Ovary (tissue), 7 donors: ENCODE measurements at regions not wholly inside any gene's neighbourhood (a gene's known extent, or its start where the extent isn't known, plus 50 kb on each side); places are given as distances from the start of the nearest gene placed in this dataset.

Experiments
- DNase-seq, 5 donors: peaks; one replicate each; pipeline ENCODE4 v3.0.0-alpha.2; 2019 to 2020
- H3K27ac ChIP-seq, 2 donors: fragments of 200-600 bp; one replicate each; pipeline versions ENCODE4 v1.5.1 to v1.8.0; 2019 to 2022
- H3K27me3 ChIP-seq: fragments of 200-600 bp; one replicate; pipeline ENCODE4 v1.8.0; 2022
- H3K36me3 ChIP-seq: fragments of 200-600 bp; sonication (generic); one replicate; pipeline ENCODE4 v1.5.1; 2019
- H3K4me1 ChIP-seq: one replicate; pipeline ENCODE4 v1.8.1; 2013; ENCODE audit warnings: mild to moderate bottlenecking, moderate library complexity; ENCODE audit not compliant: insufficient read depth
- H3K4me3 ChIP-seq: fragments of 200-600 bp; sonication (generic); one replicate; pipeline ENCODE4 v1.5.1; 2017
- H3K9me3 ChIP-seq, 2 donors: fragments of 200-600 bp in 1 of 2; sonication (generic) in 1 of 2; one replicate each; pipeline versions ENCODE4 v1.5.1 to v1.8.1; 2013 to 2019; ENCODE audit warnings: mild to moderate bottlenecking in 1 of 2, moderate library complexity in 1 of 2
- CTCF ChIP-seq, 3 donors: fragments of 450-650 bp in 2 of 3; fragments of 200-600 bp in 1 of 3; IDR thresholded peaks; one replicate each; pipeline versions ENCODE4 v1.5.1 to v1.8.0; 2016 to 2022; ENCODE audit warnings: antibody characterized with exemption in 3 of 3, mild to moderate bottlenecking in 1 of 3
- EP300 ChIP-seq: sonication (generic); formaldehyde crosslinking; IDR thresholded peaks from one replicate; pipeline ENCODE4 v1.6.1; 2017; ENCODE audit warnings: antibody characterized with exemption
- POLR2A ChIP-seq: fragments of 450-650 bp; IDR thresholded peaks from one replicate; pipeline ENCODE4 v1.6.1; 2017; ENCODE audit warnings: antibody characterized with exemption, mild to moderate bottlenecking, moderate library complexity
- WGBS, 3 donors: extraction: QIAGEN DNeasy Blood & Tissue Kit in 1 of 3; methylation state at CpG; one replicate each; pipeline versions ENCODE4 v1.1.5 to v1.1.7; 2013 to 2017; 5-methylcytosine and 5-hydroxymethylcytosine counted together
- intact Hi-C, 4 donors: fragments of 100-400 bp; cut with DNase I; formaldehyde crosslinking; loops; one replicate each; pipeline versions ENCODE4 v1.11.0 to v1.15.1; 2022 to 2023
- donor health status: DM: no; HTN: no; CAD: no; lungs with moderate emphysema.
- donor health status: DM: no; HTN: no; CAD: no.
- donor health status: Bipolar disorder and iron deficiency.
- donor health status: DM: no; HTN: no; CAD: no.
- donor health status: DM: yes; HTN: yes; CAD: no.

- intact Hi-C loops: no loop called here
- Histone ChIP-seq H3K36me3 (no peaks in the 10 kb centered on the region), H3K27ac (no peak overlapping the region), H3K4me1 (no peaks in the 10 kb centered on the region), H3K27me3 (no peaks in the 10 kb centered on the region), H3K9me3 (no peaks in the 10 kb centered on the region), H3K4me3 (no peak overlapping the region)
- no peak for TF ChIP-seq CTCF (IDR thresholded peaks at IDR 0.05)
- TF ChIP-seq POLR2A: no peak
- TF ChIP-seq EP300: no peak
- WGBS, 3 donors: 36 to 50% (median 44%) methylated on average over 11 of the region's 11 CpGs
- DNase-seq: no peak
Observed at GRCh38 chr10:113350311-113351040, 202.4 kb upstream of the HABP2 start.

GRCh38 chr10:113354711-113355110 lies 198.1 kb upstream of the HABP2 start:
- DNase-seq: no peak
- Histone ChIP-seq H3K36me3 (no peaks in the 10 kb centered on the region), H3K27ac (no peak overlapping the region), H3K27me3 (no peaks in the 10 kb centered on the region), H3K9me3 (no peaks in the 10 kb centered on the region), H3K4me1 (no peaks in the 10 kb centered on the region), H3K4me3 (no peak overlapping the region)
- intact Hi-C loops: no loop called here
- TF ChIP-seq POLR2A: no peak
- TF ChIP-seq CTCF (IDR thresholded peaks at IDR 0.05): no peak
- TF ChIP-seq EP300: no peak
- 71 to 80% (median 76%) methylated on average over 3 of the region's 3 CpGs for WGBS, 3 donors

GRCh38 chr10:113356794-113357680 lies 195.8 kb upstream of the HABP2 start:
- TF ChIP-seq POLR2A: no peak
- H3K27ac ChIP-seq: no peak overlapping the region
- no peaks in the 10 kb centered on the region for H3K4me1 ChIP-seq
- no peaks in the 10 kb centered on the region for H3K36me3 ChIP-seq
- H3K9me3 ChIP-seq: no peaks in the 10 kb centered on the region
- WGBS, 3 donors: 42 to 49% (median 44%) methylated on average over 5 of the region's 5 CpGs
- no peaks in the 10 kb centered on the region for H3K27me3 ChIP-seq
- no peak for DNase-seq
- intact Hi-C loops: no loop called here
- H3K4me3 ChIP-seq: no peak overlapping the region

- no peak for TF ChIP-seq EP300
- TF ChIP-seq POLR2A: no peak
- H3K36me3 ChIP-seq: no peaks in the 10 kb centered on the region
- H3K4me1 ChIP-seq: no peaks in the 10 kb centered on the region
- no peak for DNase-seq
- no peak overlapping the region for H3K4me3 ChIP-seq
- H3K27me3 ChIP-seq: no peaks in the 10 kb centered on the region
- H3K27ac ChIP-seq: no peak overlapping the region
- no peaks in the 10 kb centered on the region for H3K9me3 ChIP-seq
- intact Hi-C loops: no loop called here
- 89 to 92% (median 92%) methylated on average over 18 of the region's 18 CpGs for whole genome bisulfite sequencing, 3 donors
Observed at GRCh38 chr10:113357681-113358300, 195.1 kb upstream of the HABP2 start.

GRCh38 chr10:113359655-113360054 lies 193.2 kb upstream of the HABP2 start:
- DNase-seq: no peak
- Histone ChIP-seq H3K4me3 (no peak overlapping the region), H3K36me3 (no peaks in the 10 kb centered on the region), H3K4me1 (no peaks in the 10 kb centered on the region), H3K27ac (no peak overlapping the region), H3K27me3 (no peaks in the 10 kb centered on the region), H3K9me3 (no peaks in the 10 kb centered on the region)
- TF ChIP-seq POLR2A (no peak), CTCF (IDR thresholded peaks at IDR 0.05) (no peak), EP300 (no peak)
- intact Hi-C loops: no loop called here
